DND-41 (cell line): ENCODE measurements at regions not wholly inside any gene's neighbourhood (a gene's known extent, or its start where the extent isn't known, plus 50 kb on each side); places are given as distances from the start of the nearest gene placed in this dataset.

ENCODE experiments used
- ATAC-seq: fragments of 200-7000 bp; cut with Tn5 transposase; 3 replicates; pipeline ENCODE4 v1.9.1; 2021; ENCODE audit warnings: low read depth; ENCODE audit not compliant: insufficient read depth
- DNase-seq: peaks from one replicate; pipeline ENCODE4 v3.0.0-alpha.2; 2020
- H2AFZ ChIP-seq: 2 replicates; pipeline ENCODE4 v1.6.0; 2012; ENCODE audit warnings: low read depth, low read length
- H3K27ac ChIP-seq: 2 replicates; pipeline ENCODE4 v1.5.1; 2012; ENCODE audit warnings: low read length, inconsistent platforms
- H3K27me3 ChIP-seq: fragments of 200-600 bp; sonication (generic); 2 replicates; pipeline ENCODE4 v1.6.0; 2012; ENCODE audit warnings: low read length, mild to moderate bottlenecking, inconsistent platforms; ENCODE audit not compliant: insufficient read depth, poor library complexity
- H3K36me3 ChIP-seq: 2 replicates; pipeline ENCODE4 v1.5.1; 2012; ENCODE audit warnings: low read length, inconsistent platforms; ENCODE audit not compliant: insufficient read depth
- H3K4me1 ChIP-seq: 2 replicates; pipeline ENCODE4 v1.5.1; 2012; ENCODE audit warnings: mild to moderate bottlenecking, low read length; ENCODE audit not compliant: insufficient read depth
- H3K4me2 ChIP-seq: 2 replicates; pipeline ENCODE4 v1.6.0; 2012; ENCODE audit warnings: mild to moderate bottlenecking, moderate library complexity, low read length, inconsistent platforms; ENCODE audit not compliant: insufficient read depth
- H3K4me3 ChIP-seq, 2 experiments: fragments of 200-600 bp in 1 of 2; shearing (Covaris generic) in 1 of 2; 2 replicates each; pipeline ENCODE4 v1.5.1; 2012 to 2016; ENCODE audit warnings: inconsistent platforms in 2 of 2, low read length in 2 of 2, mild to moderate bottlenecking in 2 of 2, low read depth in 1 of 2, moderate library complexity in 1 of 2
- H3K79me2 ChIP-seq: 2 replicates; pipeline ENCODE4 v1.6.0; 2012; ENCODE audit warnings: low read length, inconsistent platforms; ENCODE audit not compliant: insufficient read depth
- H3K9ac ChIP-seq: 2 replicates; pipeline ENCODE4 v1.6.0; 2012; ENCODE audit warnings: low read depth, mild to moderate bottlenecking, inconsistent platforms, low read length, moderate library complexity
- H3K9me3 ChIP-seq: 2 replicates; pipeline ENCODE4 v1.5.1; 2012; ENCODE audit warnings: low read length, moderate library complexity, mild to moderate bottlenecking, inconsistent platforms; ENCODE audit not compliant: insufficient read depth, severe bottlenecking
- H4K20me1 ChIP-seq: 2 replicates; pipeline ENCODE4 v1.6.0; 2012; ENCODE audit warnings: low read length; ENCODE audit not compliant: insufficient read depth
- CTCF ChIP-seq: IDR thresholded peaks from 2 replicates; pipeline ENCODE4 v1.5.1; 2012; ENCODE audit warnings: borderline replicate concordance, low read length, moderate library complexity, mild to moderate bottlenecking; ENCODE audit not compliant: poor library complexity, severe bottlenecking; ENCODE audit errors: extremely low read depth
- EZH2 ChIP-seq: IDR thresholded peaks from 3 replicates; pipeline ENCODE4 v1.6.1; 2012; ENCODE audit warnings: borderline replicate concordance, low read depth, mild to moderate bottlenecking, moderate library complexity, low read length, inconsistent platforms; ENCODE audit not compliant: severe bottlenecking

DNA sequence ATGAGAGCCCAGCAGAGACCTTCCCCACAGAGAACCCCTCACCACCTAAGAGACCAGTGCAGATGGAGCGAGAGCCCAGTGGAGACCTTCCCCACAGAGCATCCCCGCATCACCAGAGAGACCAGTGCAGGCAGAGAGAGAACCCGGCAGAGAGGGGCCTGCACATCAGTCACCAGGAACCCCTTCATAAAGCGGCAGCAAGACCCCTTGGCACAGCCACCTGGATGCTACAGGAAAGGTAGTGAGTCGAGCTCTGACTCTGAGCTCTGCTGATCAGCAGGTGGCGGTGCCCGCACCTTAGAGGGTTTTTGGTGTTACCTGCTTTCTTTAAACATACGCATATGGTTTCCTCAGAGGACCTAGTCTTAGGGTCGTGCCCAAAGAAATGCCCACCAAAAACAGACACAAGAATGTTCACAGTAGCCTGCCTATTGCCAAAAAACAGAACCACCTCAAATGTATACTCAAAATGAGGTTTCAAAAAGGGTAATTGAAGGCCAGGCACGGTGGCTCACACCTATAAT lies 678.7 kb downstream of the BRD1 start:
- H3K79me2 ChIP-seq, result no peaks in the 10 kb centered on the region
- no peaks in the 10 kb centered on the region for H3K4me1 ChIP-seq
- H3K9me3 ChIP-seq, result no peaks in the 10 kb centered on the region
- ATAC-seq (no peak), DNase-seq (no peak)
- H3K4me2 ChIP-seq, result no peak overlapping the region
- H3K9ac ChIP-seq, result no peak overlapping the region
- TF ChIP-seq EZH2 (no peak), CTCF (no peak)
- H3K36me3 ChIP-seq, result no peaks in the 10 kb centered on the region
- H3K4me3 ChIP-seq, result no peak overlapping the region
- no peaks in the 10 kb centered on the region for H4K20me1 ChIP-seq
- H2AFZ ChIP-seq, result no peak overlapping the region
- no peaks in the 10 kb centered on the region for H3K27me3 ChIP-seq
- no peak overlapping the region for H3K27ac ChIP-seq

DNA sequence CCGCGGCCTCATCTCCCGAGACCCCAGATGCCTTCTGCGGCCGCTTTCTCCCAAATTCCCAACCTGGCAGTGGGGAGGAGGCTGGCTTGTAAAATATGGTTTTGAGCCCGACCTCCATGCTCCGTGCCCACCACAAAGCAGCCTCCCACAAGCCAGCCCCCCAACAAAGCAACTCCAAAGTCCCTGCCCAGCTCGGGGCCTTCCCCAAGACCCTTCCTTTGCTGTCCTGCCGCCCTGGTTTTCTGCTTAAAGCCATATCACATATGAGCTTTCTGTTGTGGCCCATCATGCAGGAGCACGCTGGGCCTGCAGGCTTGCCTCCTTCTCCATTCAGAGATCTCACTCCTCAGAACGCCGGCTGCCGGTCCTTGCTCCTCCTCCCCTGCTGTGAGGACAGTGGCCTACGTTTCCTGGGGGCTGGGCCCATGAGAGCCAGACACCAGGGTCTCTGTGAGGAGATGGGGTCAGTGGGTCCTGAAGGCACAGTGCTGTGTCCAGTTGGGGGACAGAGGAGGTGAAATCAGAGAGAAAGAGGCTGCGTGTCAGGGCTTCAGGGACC lies 680.0 kb downstream of the BRD1 start:
- H3K9me3 ChIP-seq, result no peaks in the 10 kb centered on the region

GRCh38 chr22:49147171-49147570 lies 680.5 kb downstream of the BRD1 start:
- ATAC-seq, result no peak
- no peaks in the 10 kb centered on the region for H3K9me3 ChIP-seq
- H3K27me3 ChIP-seq, result no peaks in the 10 kb centered on the region
- H2AFZ ChIP-seq, result no peak overlapping the region
- TF ChIP-seq EZH2 (no peak), CTCF (no peak)
- no peaks in the 10 kb centered on the region for H4K20me1 ChIP-seq
- no peak overlapping the region for H3K4me3 ChIP-seq
- H3K4me1 ChIP-seq, result no peaks in the 10 kb centered on the region
- H3K27ac ChIP-seq, result no peak overlapping the region
- H3K4me2 ChIP-seq, result no peak overlapping the region
- H3K36me3 ChIP-seq, result no peaks in the 10 kb centered on the region
- no peak overlapping the region for H3K9ac ChIP-seq
- no peaks in the 10 kb centered on the region for H3K79me2 ChIP-seq
- no peak for DNase-seq

More for the DNA sequence above, 680.0 kb downstream of the BRD1 start:
- Histone ChIP-seq H3K27me3 (no peaks in the 10 kb centered on the region), H2AFZ (no peak overlapping the region), H3K36me3 (no peaks in the 10 kb centered on the region), H3K4me1 (no peaks in the 10 kb centered on the region), H3K4me3 (no peak overlapping the region), H3K4me2 (no peak overlapping the region), H4K20me1 (no peaks in the 10 kb centered on the region), H3K27ac (no peak overlapping the region), H3K79me2 (no peaks in the 10 kb centered on the region), H3K9ac (no peak overlapping the region)
- no peak for DNase-seq
- TF ChIP-seq EZH2 (no peak), CTCF (no peak)
- no peak for ATAC-seq
